Activated naive CD8-positive, alpha-beta T cell treated with anti-CD3 and anti-CD28 coated beads, Interleukin-2, amount 50 U/mL, for 24 hours (primary cell): ENCODE measurements at regions not wholly inside any gene's neighbourhood (a gene's known extent, or its start where the extent isn't known, plus 50 kb on each side); places are given as distances from the start of the nearest gene placed in this dataset.
"Not testable (repeated sequence)": the region's sequence is repeated elsewhere in the genome, so short reads cannot be mapped to it uniquely, and the experiment has no call there.

Experiments
- ATAC-seq: fragments of 150-1000 bp; cut with Tn5 transposase; one replicate; pipeline ENCODE4 v1.10.0; 2021
- DNase-seq: peaks from one replicate; pipeline ENCODE4 v3.0.0; 2021
- H3K27ac Mint-ChIP-seq: one replicate; pipeline ENCODE4 v1.8.0; 2021; ENCODE audit warnings: mild to moderate bottlenecking, mixed read lengths
- H3K27me3 Mint-ChIP-seq: one replicate; pipeline ENCODE4 v1.8.0; 2021; ENCODE audit warnings: mixed read lengths
- H3K36me3 Mint-ChIP-seq: one replicate; pipeline ENCODE4 v1.8.0; 2021; ENCODE audit warnings: low read depth, mixed read lengths
- H3K4me1 Mint-ChIP-seq: one replicate; pipeline ENCODE4 v1.8.0; 2021; ENCODE audit warnings: mixed read lengths
- H3K4me3 Mint-ChIP-seq: one replicate; pipeline ENCODE4 v1.8.0; 2021; ENCODE audit warnings: mild to moderate bottlenecking, moderate library complexity, mixed read lengths
- H3K9me3 Mint-ChIP-seq: one replicate; pipeline ENCODE4 v1.8.0; 2021; ENCODE audit warnings: mixed read lengths

DNA sequence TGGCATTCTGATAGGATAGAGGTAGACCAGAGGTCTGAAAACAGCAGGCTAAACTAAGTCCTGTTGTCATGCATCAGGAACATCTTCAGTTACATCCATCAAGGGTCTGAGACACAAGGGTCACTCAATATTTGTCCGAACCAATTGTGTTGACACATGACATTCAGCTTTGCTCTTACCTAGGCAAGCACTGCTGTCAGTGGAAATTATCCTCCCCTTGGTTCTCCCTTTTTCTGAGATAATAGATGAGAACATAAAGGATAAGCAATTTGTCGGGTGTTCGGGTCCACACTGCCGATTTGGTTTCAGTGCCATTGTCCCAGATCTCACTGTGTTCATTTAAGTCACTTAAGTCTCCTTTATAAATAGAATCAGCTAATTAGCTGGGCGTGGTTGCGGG, 148.3 kb upstream of the MSX2 start:
- H3K36me3 Mint-ChIP-seq: no peaks in the 10 kb centered on the region
- no peak for DNase-seq
- no peaks in the 10 kb centered on the region for H3K4me1 Mint-ChIP-seq
- H3K27ac Mint-ChIP-seq: no peak overlapping the region
- H3K4me3 Mint-ChIP-seq: no peak overlapping the region
- ATAC-seq: no peak
- H3K27me3 Mint-ChIP-seq: peaks cover 4% of the 10 kb centered on the region
- no peaks in the 10 kb centered on the region for H3K9me3 Mint-ChIP-seq

DNA sequence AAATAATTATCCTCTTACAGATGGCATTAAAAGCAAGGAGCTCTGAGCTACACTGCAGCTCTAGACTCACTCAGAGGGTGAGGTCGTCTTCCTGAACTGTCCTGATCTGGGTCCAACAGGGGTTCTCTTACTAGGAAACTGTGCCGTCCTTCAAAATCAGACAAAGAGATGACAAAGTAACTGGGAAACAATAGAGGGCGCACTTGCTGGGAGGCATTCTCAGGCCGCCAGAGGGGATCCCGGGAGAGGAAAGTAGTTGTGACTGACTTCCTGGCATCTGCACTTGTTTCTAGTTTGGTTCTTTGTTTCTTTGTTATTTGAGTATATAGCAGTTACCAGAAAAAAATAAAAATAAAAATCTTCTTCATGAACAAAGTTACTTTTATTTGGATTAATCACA, 142.9 kb upstream of the MSX2 start:
- peaks cover 2% of the 10 kb centered on the region for H3K36me3 Mint-ChIP-seq
- H3K4me3 Mint-ChIP-seq: no peak overlapping the region
- ATAC-seq (no peak), DNase-seq (no peak)
- peaks cover 12% of the 10 kb centered on the region for H3K9me3 Mint-ChIP-seq
- H3K27me3 Mint-ChIP-seq: peaks cover 2% of the 10 kb centered on the region
- H3K4me1 Mint-ChIP-seq: no peaks in the 10 kb centered on the region
- no peak overlapping the region for H3K27ac Mint-ChIP-seq

DNA sequence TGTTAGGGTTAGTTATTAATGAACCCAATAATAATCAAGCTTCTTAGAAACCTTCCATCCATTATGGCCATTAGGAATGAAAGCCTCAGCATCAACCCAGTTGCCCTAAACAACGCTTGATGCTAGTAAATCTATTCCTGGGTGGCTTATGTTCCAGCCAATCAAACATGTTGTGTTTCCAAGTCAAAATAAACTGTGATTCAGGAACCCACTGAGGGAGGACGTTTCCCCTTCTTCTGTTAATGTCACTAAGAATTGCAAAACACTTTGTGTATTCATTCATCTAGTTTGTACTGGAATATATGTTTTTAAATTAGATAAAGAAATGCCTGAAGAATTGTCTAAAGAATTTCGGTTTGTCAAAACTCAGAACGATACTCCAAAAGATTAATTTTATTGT, 142.5 kb upstream of the MSX2 start:
- Mint-ChIP-seq H3K27ac (no peak overlapping the region), H3K27me3 (peaks cover 2% of the 10 kb centered on the region), H3K4me1 (no peaks in the 10 kb centered on the region), H3K36me3 (peaks cover 2% of the 10 kb centered on the region), H3K9me3 (peaks cover 13% of the 10 kb centered on the region), H3K4me3 (no peak overlapping the region)
- DNase-seq (no peak), ATAC-seq (no peak)

DNA sequence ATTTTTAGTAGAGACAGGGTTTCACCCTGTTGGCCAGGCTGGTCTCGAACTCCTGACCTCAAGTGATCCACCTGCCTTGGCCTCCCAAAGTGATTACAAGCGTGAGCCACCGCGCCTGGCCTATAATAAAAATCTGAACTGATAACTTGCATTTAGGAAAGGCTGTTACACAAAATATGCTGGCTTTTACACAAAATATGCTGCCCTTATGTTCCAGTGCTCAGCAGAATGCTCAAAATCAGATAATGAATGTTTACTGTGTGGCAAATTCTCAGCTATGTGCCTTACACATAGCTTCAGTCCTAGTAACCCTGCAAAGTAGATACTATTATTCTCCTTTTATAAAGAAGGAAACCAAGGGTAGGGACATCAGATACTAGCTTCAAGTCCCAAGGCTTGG, 141.3 kb upstream of the MSX2 start:
- H3K4me1 Mint-ChIP-seq: no peaks in the 10 kb centered on the region
- H3K9me3 Mint-ChIP-seq: peaks cover 13% of the 10 kb centered on the region
- H3K27me3 Mint-ChIP-seq: peaks cover 2% of the 10 kb centered on the region
- DNase-seq: no peak
- H3K27ac Mint-ChIP-seq: no peak overlapping the region
- peaks cover 2% of the 10 kb centered on the region for H3K36me3 Mint-ChIP-seq
- no peak overlapping the region for H3K4me3 Mint-ChIP-seq
- ATAC-seq: no peak

DNA sequence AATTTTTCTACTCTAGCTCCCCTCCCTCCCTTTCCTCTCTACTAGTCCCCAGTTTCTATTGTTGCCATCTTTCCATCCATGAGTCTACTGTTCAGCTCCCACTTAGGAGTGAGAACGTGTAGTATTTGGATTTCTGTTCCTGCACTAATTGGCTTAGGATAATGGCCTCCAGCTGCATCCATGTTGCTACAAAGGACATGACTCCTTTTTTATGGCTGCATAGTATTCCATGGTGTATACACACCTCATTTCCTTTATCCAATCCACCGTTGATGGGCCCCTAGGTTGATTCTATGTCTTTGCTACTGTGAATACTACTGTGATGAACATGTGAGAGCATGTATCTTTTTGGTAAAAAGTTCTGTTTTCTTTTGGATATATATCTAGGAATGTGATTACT, 138.9 kb upstream of the MSX2 start:
- Mint-ChIP-seq H3K9me3 (peaks cover 13% of the 10 kb centered on the region), H3K27me3 (peaks cover 2% of the 10 kb centered on the region), H3K27ac (no peak overlapping the region), H3K4me3 (no peak overlapping the region), H3K4me1 (no peaks in the 10 kb centered on the region), H3K36me3 (peaks cover 2% of the 10 kb centered on the region)
- DNase-seq: no peak
- ATAC-seq: no peak

DNA sequence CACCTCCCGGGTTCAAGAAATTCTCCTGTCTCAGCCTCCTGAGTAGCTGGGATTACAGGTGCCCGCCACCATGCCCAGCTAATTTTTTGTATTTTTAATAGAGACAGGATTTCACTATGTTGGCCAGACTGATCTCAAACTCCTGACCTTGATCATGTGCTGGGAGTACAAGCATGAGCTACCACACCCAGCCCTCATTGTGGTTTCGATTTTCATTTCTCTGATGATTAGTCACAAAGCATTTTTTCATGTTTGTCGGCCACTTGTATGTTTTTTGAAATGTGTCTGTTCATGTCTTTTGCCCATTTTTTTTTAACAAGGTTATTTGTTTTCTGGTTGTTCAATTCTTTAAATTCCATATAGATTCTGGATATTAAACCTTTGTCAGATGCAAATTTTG, 138.2 kb upstream of the MSX2 start:
- H3K4me1 Mint-ChIP-seq, H3K27me3 Mint-ChIP-seq, H3K4me3 Mint-ChIP-seq, ATAC-seq, H3K27ac Mint-ChIP-seq, H3K36me3 Mint-ChIP-seq, DNase-seq: not testable (repeated sequence)
- peaks cover 13% of the 10 kb centered on the region for H3K9me3 Mint-ChIP-seq

DNA sequence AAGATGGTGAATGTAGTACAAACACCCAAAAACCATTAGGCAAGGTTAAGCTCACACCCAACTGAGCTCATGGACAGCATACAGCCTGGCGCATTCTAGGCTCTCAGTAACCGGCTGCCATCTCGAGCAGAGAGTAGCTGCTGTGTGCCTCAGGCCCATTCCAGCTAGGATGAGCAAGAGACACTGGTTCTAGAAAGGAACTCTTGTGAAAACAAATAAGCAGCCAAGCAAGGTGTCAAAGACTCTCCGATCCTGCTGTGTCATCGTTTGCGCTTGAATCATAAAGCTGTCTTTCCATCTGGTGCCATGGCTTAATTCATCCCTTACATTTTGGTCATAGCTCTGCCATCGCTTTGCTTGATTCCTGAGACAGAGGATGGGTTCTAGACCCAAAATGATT, 135.4 kb upstream of the MSX2 start:
- Mint-ChIP-seq H3K36me3 (peaks cover 2% of the 10 kb centered on the region), H3K9me3 (peaks cover 19% of the 10 kb centered on the region), H3K27me3 (no peaks in the 10 kb centered on the region), H3K27ac (no peak overlapping the region), H3K4me3 (no peak overlapping the region), H3K4me1 (no peaks in the 10 kb centered on the region)
- no peak for DNase-seq
- no peak for ATAC-seq

DNA sequence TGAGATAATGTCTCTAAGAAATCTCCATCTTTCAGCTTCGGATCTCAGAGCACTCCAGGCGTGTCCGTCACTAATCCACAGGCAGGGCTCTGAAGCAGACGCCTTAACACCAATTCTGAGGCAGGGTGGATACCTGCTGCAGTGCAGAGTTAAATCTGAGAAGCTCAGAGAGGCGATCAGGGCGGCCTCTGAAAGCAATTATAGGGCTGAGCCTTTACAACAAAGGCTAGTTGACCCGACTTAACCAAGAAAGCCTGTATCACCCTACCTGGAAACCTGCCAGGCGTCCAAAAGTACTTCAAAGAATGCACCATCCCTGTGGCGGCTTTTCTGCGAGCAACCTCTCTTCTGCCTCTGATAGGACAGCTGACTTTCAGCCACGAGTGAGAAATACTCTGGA, 134.8 kb upstream of the MSX2 start:
- DNase-seq (no peak), ATAC-seq (no peak)
- no peak overlapping the region for H3K27ac Mint-ChIP-seq
- H3K4me1 Mint-ChIP-seq: no peaks in the 10 kb centered on the region
- no peak overlapping the region for H3K4me3 Mint-ChIP-seq
- H3K9me3 Mint-ChIP-seq: peaks cover 19% of the 10 kb centered on the region
- no peaks in the 10 kb centered on the region for H3K27me3 Mint-ChIP-seq
- H3K36me3 Mint-ChIP-seq: peaks cover 2% of the 10 kb centered on the region

DNA sequence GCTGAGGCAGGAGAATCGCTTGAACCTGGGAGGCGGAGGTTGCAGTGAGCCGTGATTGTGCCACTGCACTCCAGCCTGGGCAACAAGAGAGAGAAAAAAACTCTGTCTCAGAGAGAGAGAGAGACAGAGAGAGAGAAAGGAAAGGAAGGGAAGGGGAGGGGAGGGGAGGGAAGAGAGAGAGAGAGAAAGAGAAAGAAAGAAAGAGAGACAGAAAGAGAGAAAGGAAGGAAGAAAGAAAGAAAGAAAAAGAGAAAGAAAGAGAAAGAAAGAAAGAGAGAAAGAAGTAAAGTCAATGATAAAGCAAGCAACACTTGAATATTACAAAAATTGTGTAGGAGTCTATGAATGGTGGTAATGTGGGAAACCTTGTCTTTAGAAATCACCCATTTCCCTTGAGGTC, 133.6 kb upstream of the MSX2 start:
- no peaks in the 10 kb centered on the region for H3K4me1 Mint-ChIP-seq
- no peak overlapping the region for H3K4me3 Mint-ChIP-seq
- H3K36me3 Mint-ChIP-seq: peaks cover 2% of the 10 kb centered on the region
- no peaks in the 10 kb centered on the region for H3K27me3 Mint-ChIP-seq
- no peak overlapping the region for H3K27ac Mint-ChIP-seq
- peaks cover 12% of the 10 kb centered on the region for H3K9me3 Mint-ChIP-seq
- ATAC-seq (no peak), DNase-seq (no peak)

DNA sequence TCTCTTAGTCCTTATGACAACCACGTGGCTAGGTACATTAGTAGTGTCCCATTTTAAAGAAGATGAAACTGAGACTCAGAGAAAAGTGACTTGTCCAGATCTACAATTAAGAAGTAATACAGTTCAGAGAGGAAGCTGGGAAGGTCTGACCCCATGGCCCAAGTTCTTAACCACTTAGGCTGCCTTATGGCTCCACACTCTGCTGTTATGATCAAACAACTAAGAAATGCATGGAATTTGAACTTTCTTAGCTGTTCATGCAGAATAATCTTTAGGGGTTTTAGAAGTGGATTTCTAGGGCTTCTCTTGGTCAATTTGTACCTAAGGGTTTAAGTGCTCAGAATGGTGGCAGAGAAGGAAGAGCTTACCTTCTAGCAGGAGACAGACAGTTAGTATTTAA, 128.0 kb upstream of the MSX2 start:
- Mint-ChIP-seq H3K4me3 (no peak overlapping the region), H3K4me1 (no peaks in the 10 kb centered on the region), H3K36me3 (no peaks in the 10 kb centered on the region), H3K27ac (no peak overlapping the region), H3K27me3 (peaks cover 7% of the 10 kb centered on the region), H3K9me3 (peaks cover 4% of the 10 kb centered on the region)
- ATAC-seq: no peak
- no peak for DNase-seq

DNA sequence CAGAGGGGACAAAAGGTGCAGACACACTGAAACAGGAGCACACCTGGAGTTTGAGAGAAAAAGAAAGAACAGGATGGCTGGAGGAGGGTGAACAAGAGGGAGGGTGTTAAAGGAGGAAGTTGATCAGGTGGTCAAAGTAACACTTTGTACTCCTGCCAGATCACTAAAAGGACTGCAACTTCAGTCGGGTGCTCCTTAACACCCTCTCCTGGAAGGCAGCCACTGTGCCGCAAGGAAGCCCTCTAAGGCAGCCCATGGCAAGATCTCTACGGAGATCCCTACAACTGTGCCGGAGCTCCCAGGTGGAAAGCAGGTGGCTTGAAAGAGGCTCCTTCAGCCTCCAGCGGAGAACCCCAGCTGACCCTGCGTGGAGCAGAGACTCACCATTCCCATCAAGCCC, 124.4 kb upstream of the MSX2 start:
- Mint-ChIP-seq H3K27me3 (peaks cover 7% of the 10 kb centered on the region), H3K4me1 (no peaks in the 10 kb centered on the region), H3K4me3 (no peak overlapping the region), H3K9me3 (peaks cover 3% of the 10 kb centered on the region), H3K36me3 (no peaks in the 10 kb centered on the region), H3K27ac (no peak overlapping the region)
- no peak for DNase-seq
- no peak for ATAC-seq

DNA sequence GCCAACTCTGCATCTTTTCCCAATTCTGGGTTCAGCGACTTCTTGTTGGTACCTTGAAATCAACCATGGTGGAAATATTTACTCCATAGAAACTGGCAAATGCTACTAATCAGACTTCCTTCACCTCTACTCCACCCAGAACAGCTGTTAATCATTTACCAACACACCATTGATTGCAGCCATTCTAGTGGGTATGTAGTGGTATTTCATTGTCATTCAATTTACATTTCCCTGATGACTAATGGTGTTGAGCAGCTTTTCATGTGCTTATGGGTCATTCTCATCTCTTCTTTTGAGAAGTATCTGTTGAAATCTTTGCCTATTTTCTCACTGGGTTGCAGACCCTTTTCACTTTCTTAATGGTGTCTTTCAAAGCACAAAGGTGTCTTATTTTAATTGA, 122.4 kb upstream of the MSX2 start:
- Mint-ChIP-seq H3K4me3 (no peak overlapping the region), H3K4me1 (no peaks in the 10 kb centered on the region), H3K27me3 (peaks cover 5% of the 10 kb centered on the region), H3K27ac (no peak overlapping the region), H3K36me3 (no peaks in the 10 kb centered on the region), H3K9me3 (peaks cover 3% of the 10 kb centered on the region)
- DNase-seq (no peak), ATAC-seq (no peak)

DNA sequence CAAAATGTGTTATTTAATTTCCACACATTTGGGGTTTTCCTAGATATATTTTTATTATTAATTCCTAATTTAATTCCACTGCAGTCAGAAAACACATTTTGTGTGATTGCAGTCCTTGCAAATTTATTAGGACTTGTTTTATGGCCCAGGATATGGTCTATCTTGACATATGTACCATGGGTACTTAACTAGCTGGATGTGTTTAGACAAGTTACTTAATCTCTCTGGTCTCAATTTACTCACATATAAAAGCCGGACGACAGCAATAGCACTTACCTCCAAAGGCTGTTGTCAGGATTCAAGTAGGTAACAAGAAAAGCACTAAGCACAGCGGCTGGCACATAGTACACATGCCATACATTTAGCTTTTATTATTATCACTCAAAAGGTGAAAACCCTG, 118.2 kb upstream of the MSX2 start:
- no peaks in the 10 kb centered on the region for H3K4me1 Mint-ChIP-seq
- ATAC-seq: no peak
- peaks cover 4% of the 10 kb centered on the region for H3K27me3 Mint-ChIP-seq
- no peaks in the 10 kb centered on the region for H3K36me3 Mint-ChIP-seq
- H3K4me3 Mint-ChIP-seq: no peak overlapping the region
- no peak overlapping the region for H3K27ac Mint-ChIP-seq
- DNase-seq: no peak
- H3K9me3 Mint-ChIP-seq: peaks cover 3% of the 10 kb centered on the region

DNA sequence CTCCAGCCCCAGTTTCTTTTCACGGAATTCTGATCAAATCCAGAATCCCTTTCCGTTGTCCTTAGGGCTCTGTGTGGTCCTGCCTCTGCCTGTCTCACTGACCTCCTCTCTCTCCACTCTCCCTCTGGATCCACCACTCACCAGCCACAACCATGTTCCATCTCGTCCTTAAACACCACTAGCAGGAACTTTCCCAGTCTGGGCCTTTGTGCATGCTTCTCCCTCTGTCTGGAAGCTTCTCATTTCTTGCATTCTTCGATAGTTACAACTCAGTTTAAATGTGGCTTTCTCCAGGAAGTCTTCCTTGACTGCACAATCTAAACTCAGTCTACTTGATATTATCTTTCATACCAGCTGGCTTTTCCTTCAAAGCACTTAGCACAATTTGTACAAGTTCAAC, 117.7 kb upstream of the MSX2 start:
- no peak for DNase-seq
- Mint-ChIP-seq H3K27me3 (peaks cover 4% of the 10 kb centered on the region), H3K27ac (no peak overlapping the region), H3K36me3 (no peaks in the 10 kb centered on the region), H3K9me3 (peaks cover 3% of the 10 kb centered on the region), H3K4me1 (no peaks in the 10 kb centered on the region), H3K4me3 (no peak overlapping the region)
- ATAC-seq: no peak

DNA sequence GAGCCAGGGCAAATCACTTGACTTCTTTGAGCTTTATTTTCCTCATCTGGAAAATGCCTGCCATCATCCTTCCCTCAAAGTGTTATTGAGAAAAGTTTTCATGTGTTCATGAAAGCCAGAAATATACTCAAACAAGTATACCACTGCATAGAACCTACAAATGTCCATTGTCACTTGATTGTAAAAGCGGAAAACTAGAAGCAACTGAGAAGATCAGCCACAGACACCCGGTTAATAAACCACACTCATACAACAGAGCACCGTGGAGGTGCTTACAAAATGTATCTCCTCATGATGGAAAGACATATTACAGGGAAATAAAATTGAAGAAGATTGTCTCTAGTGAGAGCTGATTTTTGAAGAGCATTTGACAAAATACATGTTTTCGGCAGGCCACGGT, 117.2 kb upstream of the MSX2 start:
- Mint-ChIP-seq H3K4me1 (no peaks in the 10 kb centered on the region), H3K27me3 (peaks cover 4% of the 10 kb centered on the region), H3K36me3 (no peaks in the 10 kb centered on the region), H3K4me3 (no peak overlapping the region), H3K27ac (no peak overlapping the region), H3K9me3 (peaks cover 3% of the 10 kb centered on the region)
- no peak for DNase-seq
- ATAC-seq: no peak

DNA sequence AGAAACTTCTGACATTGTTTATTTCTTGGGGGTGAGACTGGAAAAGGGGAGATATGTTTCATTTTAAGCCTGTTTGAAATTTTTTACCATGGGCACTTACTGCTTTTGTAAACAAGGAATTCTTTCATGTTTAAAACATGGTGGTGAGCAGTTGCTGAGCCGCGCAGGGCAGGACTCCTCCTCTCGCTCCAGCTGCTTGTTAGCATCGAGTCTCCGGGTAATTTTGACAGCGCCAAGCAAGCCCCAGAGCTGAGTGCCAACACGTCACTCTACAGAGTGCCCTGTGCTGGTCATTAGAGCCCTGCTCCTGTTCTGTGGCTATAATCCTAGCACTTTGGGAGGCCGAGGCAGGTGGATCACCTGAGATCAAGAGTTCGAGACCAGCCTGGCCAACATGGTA, 116.5 kb upstream of the MSX2 start:
- Mint-ChIP-seq H3K27ac (no peak overlapping the region), H3K9me3 (peaks cover 3% of the 10 kb centered on the region), H3K4me1 (no peaks in the 10 kb centered on the region), H3K4me3 (no peak overlapping the region), H3K36me3 (no peaks in the 10 kb centered on the region), H3K27me3 (peaks cover 4% of the 10 kb centered on the region)
- DNase-seq (no peak), ATAC-seq (no peak)
